ENCODE measurements at regions not wholly inside any gene's neighbourhood (a gene's known extent, or its start where the extent isn't known, plus 50 kb on each side); places are given as distances from the start of the nearest gene placed in this dataset.

GRCh38 chr21:19458295-19458694, 1054.7 kb upstream of the TMPRSS15 start:
- no peak for TF ChIP-seq REST (IDR thresholded peaks at IDR 0.05; ENCODE audit: low read depth)
- no peak for TF ChIP-seq ZBTB7A (IDR thresholded peaks at IDR 0.05; ENCODE audit: low read depth)
- TF ChIP-seq MAX (IDR thresholded peaks at IDR 0.05): no peak
- TF ChIP-seq TEAD4 (IDR thresholded peaks at IDR 0.05): no peak
- TF ChIP-seq NFIC (IDR thresholded peaks at IDR 0.05): no peak
- no peak for TF ChIP-seq TAF1 (IDR thresholded peaks at IDR 0.05; ENCODE audit: low read depth)
- no peak for TF ChIP-seq TCF12 (IDR thresholded peaks at IDR 0.05; ENCODE audit: low read depth)
- no peak for TF ChIP-seq YY1 (IDR thresholded peaks at IDR 0.05; ENCODE audit: low read depth)

DNA sequence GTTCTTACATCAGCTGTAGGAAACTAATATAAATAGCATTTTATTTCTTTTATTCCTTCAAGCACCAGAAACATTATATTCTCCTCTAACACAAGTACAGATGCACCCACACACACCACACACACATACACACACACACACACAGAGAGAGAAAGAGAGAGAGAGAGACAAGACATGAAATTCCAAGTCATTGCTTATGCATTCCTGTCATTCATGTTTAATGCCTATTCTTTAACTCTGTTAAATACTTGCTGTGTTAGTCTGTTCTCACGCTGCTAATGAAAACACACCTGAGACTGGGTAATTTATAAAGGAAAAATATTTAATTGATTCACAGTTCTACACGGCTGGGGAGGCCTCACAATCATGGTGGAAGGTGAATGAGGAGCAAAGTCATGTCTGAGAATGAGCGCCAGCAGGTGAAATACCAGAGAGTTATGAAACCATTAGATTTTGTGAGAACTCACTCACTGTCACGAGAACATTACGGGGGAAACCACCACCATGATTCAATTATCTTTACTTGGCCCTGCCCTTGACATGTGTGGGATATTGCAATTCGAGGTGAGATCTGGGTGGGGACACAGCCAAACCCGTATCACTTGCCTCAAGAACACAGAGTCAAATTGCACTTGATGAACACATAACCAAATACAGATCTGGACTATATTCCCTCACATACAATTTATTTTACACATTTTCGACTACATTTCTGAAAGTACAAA, 1058.1 kb upstream of the TMPRSS15 start:
- TF ChIP-seq EP300 (IDR thresholded peaks at IDR 0.05; ENCODE audit: borderline replicate concordance) (no peak), RAD21 (IDR thresholded peaks at IDR 0.05; ENCODE audit: low read depth) (no peak), TCF12 (IDR thresholded peaks at IDR 0.05; ENCODE audit: low read depth) (no peak), NFIC (IDR thresholded peaks at IDR 0.05) (no peak), YY1 (IDR thresholded peaks at IDR 0.05; ENCODE audit: low read depth) (no peak), TAF1 (IDR thresholded peaks at IDR 0.05; ENCODE audit: low read depth) (no peak), CEBPB (IDR thresholded peaks at IDR 0.05) (no peak)

GRCh38 chr21:19463966-19464365, 1060.4 kb upstream of the TMPRSS15 start:
- no peak for TF ChIP-seq RAD21 (IDR thresholded peaks at IDR 0.05; ENCODE audit: low read depth)
- TF ChIP-seq CREB1 (IDR thresholded peaks at IDR 0.05; ENCODE audit: low read depth): no peak
- TF ChIP-seq ZBTB7A (IDR thresholded peaks at IDR 0.05; ENCODE audit: low read depth): no peak
- TF ChIP-seq MAX (IDR thresholded peaks at IDR 0.05): no peak
- TF ChIP-seq TAF1 (IDR thresholded peaks at IDR 0.05; ENCODE audit: low read depth): no peak
- TF ChIP-seq TCF12 (IDR thresholded peaks at IDR 0.05; ENCODE audit: low read depth): no peak
- no peak for TF ChIP-seq TEAD4 (IDR thresholded peaks at IDR 0.05)

DNA sequence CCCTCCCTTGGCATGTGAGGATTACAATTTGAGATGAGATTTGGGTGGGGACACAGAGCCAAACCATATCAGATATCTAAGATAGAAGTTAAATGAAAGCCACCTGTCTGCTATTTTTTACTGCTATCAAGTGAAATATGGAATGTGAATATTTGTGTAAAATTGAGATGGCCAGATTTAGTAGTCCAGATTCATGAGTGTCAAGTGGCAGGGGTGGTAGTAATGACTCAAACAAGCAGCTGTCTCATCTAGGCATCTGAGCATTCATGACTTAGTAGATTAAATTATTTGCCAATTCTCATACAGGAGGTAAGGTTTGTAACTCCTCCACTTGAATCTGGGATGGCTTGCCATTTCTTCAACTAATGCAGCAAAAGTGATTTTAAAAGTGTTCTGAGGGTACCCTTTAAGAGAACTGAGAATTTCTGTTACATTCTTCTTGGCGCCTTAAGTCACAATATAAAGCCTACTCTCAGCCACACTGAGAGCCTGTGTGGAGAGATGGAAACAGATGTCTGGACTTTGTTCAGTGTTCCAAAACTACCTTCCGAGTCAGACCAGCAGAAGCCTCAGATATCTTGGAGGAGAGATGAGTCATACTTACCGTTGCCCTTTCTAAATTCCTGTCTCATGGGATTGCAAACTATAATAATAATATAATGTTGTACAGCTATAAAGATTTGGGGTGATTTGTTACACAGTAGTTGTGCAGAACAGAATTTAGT, 1065.6 kb upstream of the TMPRSS15 start:
- no peak for TF ChIP-seq USF1 (IDR thresholded peaks at IDR 0.05)
- no peak for TF ChIP-seq RAD21 (IDR thresholded peaks at IDR 0.05; ENCODE audit: low read depth)
- TF ChIP-seq YY1 (IDR thresholded peaks at IDR 0.05; ENCODE audit: low read depth): no peak
- no peak for TF ChIP-seq MAX (IDR thresholded peaks at IDR 0.05)
- no peak for TF ChIP-seq CREB1 (IDR thresholded peaks at IDR 0.05; ENCODE audit: low read depth)
- TF ChIP-seq CEBPB (IDR thresholded peaks at IDR 0.05): no peak
- no peak for TF ChIP-seq TCF12 (IDR thresholded peaks at IDR 0.05; ENCODE audit: low read depth)

- TF ChIP-seq TEAD4 (IDR thresholded peaks at IDR 0.05) (no peak), USF1 (IDR thresholded peaks at IDR 0.05) (no peak), ZBTB7A (IDR thresholded peaks at IDR 0.05; ENCODE audit: low read depth) (no peak), EP300 (IDR thresholded peaks at IDR 0.05; ENCODE audit: borderline replicate concordance) (no peak), FOXM1 (IDR thresholded peaks at IDR 0.05; ENCODE audit: borderline replicate concordance, low read depth) (no peak), RAD21 (IDR thresholded peaks at IDR 0.05; ENCODE audit: low read depth) (no peak), TAF1 (IDR thresholded peaks at IDR 0.05; ENCODE audit: low read depth) (no peak), YY1 (IDR thresholded peaks at IDR 0.05; ENCODE audit: low read depth) (no peak), EGR1 (IDR thresholded peaks at IDR 0.05) (no peak), MAX (IDR thresholded peaks at IDR 0.05) (no peak), NFIC (IDR thresholded peaks at IDR 0.05) (no peak), CEBPB (IDR thresholded peaks at IDR 0.05) (no peak), REST (IDR thresholded peaks at IDR 0.05; ENCODE audit: low read depth) (no peak), TCF12 (IDR thresholded peaks at IDR 0.05; ENCODE audit: low read depth) (no peak), CREB1 (IDR thresholded peaks at IDR 0.05; ENCODE audit: low read depth) (no peak)
These were observed 1071.9 kb upstream of the TMPRSS15 start for GRCh38 chr21:19475525-19475924.
